Adipocyte (in vitro differentiated cells): ENCODE measurements at regions not wholly inside any gene's neighbourhood (a gene's known extent, or its start where the extent isn't known, plus 50 kb on each side); places are given as distances from the start of the nearest gene placed in this dataset.

Source experiments
- DNase-seq: peaks from one replicate; pipeline ENCODE4 v3.0.0-alpha.2; 2015; ENCODE audit warnings: low read depth
- H3K27me3 ChIP-seq: replicated peaks from 2 replicates; pipeline ENCODE4 v1.7.0; 2013; ENCODE audit warnings: mild to moderate bottlenecking, low read length, moderate library complexity; ENCODE audit not compliant: control insufficient read depth, insufficient read depth
- H3K36me3 ChIP-seq: 2 replicates; pipeline ENCODE4 v1.7.0; 2013; ENCODE audit warnings: low read length, mild to moderate bottlenecking, moderate library complexity; ENCODE audit not compliant: control insufficient read depth, insufficient read depth, severe bottlenecking
- H3K4me1 ChIP-seq: 2 replicates; pipeline ENCODE4 v1.7.0; 2013; ENCODE audit warnings: mild to moderate bottlenecking, low read length, moderate library complexity; ENCODE audit not compliant: control insufficient read depth, insufficient read depth
- H3K4me3 ChIP-seq: 2 replicates; pipeline ENCODE4 v1.7.0; 2013; ENCODE audit warnings: mild to moderate bottlenecking, low read length, moderate library complexity
- H3K9ac ChIP-seq: 2 replicates; pipeline ENCODE4 v1.7.0; 2013; ENCODE audit warnings: mild to moderate bottlenecking, low read length, moderate library complexity
- H3K9me3 ChIP-seq: 2 replicates; pipeline ENCODE4 v1.7.0; 2013; ENCODE audit warnings: mild to moderate bottlenecking, low read length, moderate library complexity; ENCODE audit not compliant: control insufficient read depth

DNA sequence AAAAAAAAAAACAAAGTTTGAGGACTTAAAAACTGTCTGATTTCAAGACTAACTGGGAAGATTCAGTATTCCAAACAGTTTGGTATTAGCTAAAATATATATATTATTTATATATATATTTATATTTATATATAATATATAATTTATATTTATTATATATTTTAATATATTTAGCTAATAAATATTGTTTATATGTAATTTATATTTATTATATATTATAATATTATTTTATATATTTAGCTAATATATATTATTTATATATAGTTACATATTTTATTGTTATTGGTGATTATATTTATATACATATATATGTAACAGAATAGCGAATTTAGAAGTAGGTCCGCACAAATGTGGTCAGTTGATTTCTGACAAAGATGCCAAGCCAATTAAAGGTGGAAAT, 480.2 kb upstream of the C1orf87 start:
- H3K27me3 ChIP-seq = no peaks in the 10 kb centered on the region

DNA sequence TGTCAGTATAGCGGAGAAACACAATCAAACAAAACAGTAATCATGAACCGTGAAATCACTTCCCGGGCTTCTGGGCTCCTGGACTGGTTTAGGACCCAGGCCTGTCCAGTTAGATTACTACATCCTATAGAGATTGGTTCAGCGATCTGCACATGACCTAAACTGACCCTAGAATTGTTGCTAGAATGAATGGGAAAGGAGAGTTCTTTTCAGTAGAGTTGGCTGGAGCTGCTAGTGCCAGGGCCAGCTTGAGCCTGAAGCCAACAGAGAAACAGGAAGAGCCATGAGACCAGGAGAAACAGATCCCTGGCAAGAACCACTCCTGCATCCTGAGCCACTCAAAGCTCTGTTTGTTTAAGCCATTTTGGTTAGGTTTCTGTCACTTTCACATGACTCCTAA, 474.3 kb upstream of the C1orf87 start:
- no peaks in the 10 kb centered on the region for H3K4me1 ChIP-seq
- no peak overlapping the region for H3K4me3 ChIP-seq
- H3K27me3 ChIP-seq = no peaks in the 10 kb centered on the region
- no peak overlapping the region for H3K9ac ChIP-seq
- H3K9me3 ChIP-seq = no peaks in the 10 kb centered on the region
- no peaks in the 10 kb centered on the region for H3K36me3 ChIP-seq
- no peak for DNase-seq

More for the DNA sequence above, 480.2 kb upstream of the C1orf87 start:
- DNase-seq = no peak
- Histone ChIP-seq H3K36me3 (no peaks in the 10 kb centered on the region), H3K9me3 (no peaks in the 10 kb centered on the region), H3K4me3 (no peak overlapping the region), H3K9ac (no peak overlapping the region), H3K4me1 (no peaks in the 10 kb centered on the region)

DNA sequence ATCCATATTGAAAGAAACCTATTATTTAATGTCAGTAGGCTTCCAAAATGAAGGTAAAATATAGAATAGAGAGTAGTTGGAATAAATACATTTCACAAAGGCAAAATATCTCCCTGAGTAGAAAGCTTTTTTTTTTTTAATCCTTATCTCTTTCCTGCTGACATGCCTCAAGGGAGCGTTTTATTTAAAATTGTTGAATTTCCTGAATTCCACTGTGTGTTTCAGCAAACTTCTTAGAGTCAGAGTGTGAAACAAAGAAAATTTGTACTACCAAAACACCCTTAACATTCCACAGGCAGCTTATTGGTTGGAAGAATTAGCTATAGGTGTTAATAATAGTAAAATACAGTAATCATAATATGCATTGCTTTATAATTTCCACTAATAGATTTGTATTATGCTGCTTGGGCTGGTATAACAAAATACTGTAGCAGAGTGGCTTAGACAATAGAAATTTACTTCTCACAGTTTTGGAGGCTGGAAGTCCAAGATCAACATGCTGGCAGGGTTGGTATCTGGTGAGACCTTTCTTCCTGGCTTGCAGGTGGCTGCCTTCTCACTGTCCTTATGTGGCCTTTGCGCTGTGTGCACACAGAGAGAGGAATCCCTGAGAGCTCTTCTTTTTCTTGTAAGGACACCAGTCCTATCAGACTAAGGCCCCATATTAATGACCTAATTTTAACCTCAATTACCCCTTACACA, 468.4 kb upstream of the C1orf87 start:
- H3K4me3 ChIP-seq = no peak overlapping the region
- H3K4me1 ChIP-seq = no peaks in the 10 kb centered on the region
- H3K27me3 ChIP-seq = no peaks in the 10 kb centered on the region
- H3K9ac ChIP-seq = no peak overlapping the region
- H3K9me3 ChIP-seq = peaks cover 15% of the 10 kb centered on the region
- no peaks in the 10 kb centered on the region for H3K36me3 ChIP-seq
- DNase-seq = no peak

DNA sequence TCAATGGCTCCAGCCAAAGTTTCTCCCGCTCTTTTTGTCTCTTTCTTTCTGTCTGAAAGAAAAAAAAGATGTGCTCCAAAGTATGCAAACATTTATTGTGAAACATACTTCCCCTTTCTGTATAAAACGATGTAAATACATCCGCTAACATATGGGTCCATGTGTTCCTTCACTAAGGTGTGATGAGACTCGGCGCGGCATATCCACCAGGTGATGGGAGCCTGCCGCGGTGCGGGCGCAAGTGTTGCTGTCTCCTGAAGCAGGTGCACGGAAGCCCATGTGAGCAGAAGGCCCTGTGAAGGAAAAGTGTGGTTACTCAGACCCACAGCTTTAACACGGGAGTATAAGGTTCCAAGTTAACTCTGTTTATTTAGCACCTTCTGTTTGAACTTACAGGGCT, 466.6 kb upstream of the C1orf87 start:
- no peak overlapping the region for H3K9ac ChIP-seq
- DNase-seq = no peak
- H3K9me3 ChIP-seq = peaks cover 15% of the 10 kb centered on the region
- no peaks in the 10 kb centered on the region for H3K4me1 ChIP-seq
- no peak overlapping the region for H3K4me3 ChIP-seq
- H3K27me3 ChIP-seq = no peaks in the 10 kb centered on the region
- no peaks in the 10 kb centered on the region for H3K36me3 ChIP-seq

DNA sequence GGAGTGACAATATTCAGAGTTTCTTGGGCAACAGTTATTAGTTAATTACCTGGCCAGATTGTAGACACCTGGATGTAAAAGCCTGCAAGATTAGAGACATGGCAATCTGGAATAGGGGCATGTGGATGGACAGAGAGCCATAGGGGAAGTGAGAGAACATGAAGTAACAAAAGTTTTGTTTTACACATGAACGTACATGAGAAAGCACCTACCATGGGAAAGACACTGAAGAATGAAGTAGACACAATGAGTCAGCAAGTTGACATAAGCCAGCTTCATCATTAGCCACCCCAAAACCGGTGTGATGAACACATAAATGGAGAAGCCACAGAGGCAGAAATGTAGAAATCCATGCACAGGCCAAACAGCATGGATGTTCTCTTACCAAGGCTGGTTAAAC, 462.1 kb upstream of the C1orf87 start:
- Histone ChIP-seq H3K36me3 (no peaks in the 10 kb centered on the region), H3K9ac (no peak overlapping the region), H3K27me3 (no peaks in the 10 kb centered on the region), H3K4me3 (no peak overlapping the region), H3K9me3 (peaks cover 15% of the 10 kb centered on the region), H3K4me1 (no peaks in the 10 kb centered on the region)
- DNase-seq = no peak

DNA sequence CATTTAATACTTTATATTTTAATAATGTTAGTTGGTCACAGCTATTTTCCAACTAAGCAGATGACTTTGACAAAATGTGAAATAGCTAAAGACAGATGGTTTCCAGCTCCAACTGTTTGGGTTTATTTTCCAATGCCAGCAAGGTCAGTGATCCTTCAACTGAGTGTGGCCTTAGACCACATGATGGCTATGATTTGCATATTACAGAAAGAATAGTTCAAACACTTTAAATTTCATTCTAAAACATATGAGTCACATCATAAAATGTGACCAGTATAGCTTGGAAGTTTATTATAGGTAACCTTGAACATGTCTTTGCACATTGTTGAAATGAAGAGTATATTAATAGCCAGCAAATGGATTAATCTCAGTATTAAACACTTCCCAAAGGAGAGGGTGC, 454.0 kb upstream of the C1orf87 start:
- Histone ChIP-seq H3K4me1 (no peaks in the 10 kb centered on the region), H3K9ac (no peak overlapping the region), H3K9me3 (no peaks in the 10 kb centered on the region), H3K36me3 (no peaks in the 10 kb centered on the region), H3K27me3 (no peaks in the 10 kb centered on the region), H3K4me3 (no peak overlapping the region)
- no peak for DNase-seq

DNA sequence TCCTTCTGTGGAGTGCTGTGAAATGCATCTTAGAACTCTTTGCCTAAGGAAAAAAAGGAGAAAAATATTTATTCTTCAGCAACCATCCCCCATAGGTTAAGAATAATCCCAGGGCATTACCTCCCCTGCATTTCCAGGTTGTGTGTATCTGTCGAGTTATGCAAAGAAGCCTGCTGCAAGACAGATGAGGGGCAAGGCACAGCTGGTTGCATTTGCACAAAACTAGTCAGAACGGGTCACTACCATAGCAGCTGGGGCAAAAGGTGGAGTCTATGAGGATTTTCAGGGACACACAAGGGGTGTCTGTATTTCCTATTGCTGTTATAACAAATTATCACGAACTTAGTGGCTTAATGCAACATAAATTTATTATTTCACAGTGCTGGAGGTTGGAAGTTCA, 443.4 kb upstream of the C1orf87 start:
- no peak for DNase-seq
- Histone ChIP-seq H3K9me3 (no peaks in the 10 kb centered on the region), H3K4me1 (no peaks in the 10 kb centered on the region), H3K27me3 (no peaks in the 10 kb centered on the region), H3K36me3 (no peaks in the 10 kb centered on the region), H3K9ac (no peak overlapping the region), H3K4me3 (no peak overlapping the region)

DNA sequence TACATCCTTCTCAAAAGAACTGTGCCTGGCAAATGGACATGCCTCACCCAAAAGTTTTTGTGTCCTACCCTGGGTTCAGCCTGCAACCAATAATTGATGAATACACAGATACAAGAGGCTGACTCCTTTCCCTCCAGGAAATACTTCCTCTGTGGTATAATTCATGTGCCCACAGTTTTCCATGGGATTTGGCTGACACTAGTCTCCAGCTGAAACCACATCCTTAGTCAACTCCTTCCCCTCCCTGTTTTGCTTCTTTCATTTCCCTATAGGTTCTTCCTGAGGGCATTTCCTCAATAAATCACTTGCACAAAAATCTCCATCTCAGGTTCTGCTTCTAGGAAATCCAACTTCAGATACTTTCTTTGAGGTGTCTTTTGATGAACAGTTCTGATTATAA, 436.6 kb upstream of the C1orf87 start:
- Histone ChIP-seq H3K27me3 (no peaks in the 10 kb centered on the region), H3K4me3 (no peak overlapping the region), H3K36me3 (no peaks in the 10 kb centered on the region), H3K9ac (no peak overlapping the region), H3K9me3 (no peaks in the 10 kb centered on the region), H3K4me1 (no peaks in the 10 kb centered on the region)
- no peak for DNase-seq

DNA sequence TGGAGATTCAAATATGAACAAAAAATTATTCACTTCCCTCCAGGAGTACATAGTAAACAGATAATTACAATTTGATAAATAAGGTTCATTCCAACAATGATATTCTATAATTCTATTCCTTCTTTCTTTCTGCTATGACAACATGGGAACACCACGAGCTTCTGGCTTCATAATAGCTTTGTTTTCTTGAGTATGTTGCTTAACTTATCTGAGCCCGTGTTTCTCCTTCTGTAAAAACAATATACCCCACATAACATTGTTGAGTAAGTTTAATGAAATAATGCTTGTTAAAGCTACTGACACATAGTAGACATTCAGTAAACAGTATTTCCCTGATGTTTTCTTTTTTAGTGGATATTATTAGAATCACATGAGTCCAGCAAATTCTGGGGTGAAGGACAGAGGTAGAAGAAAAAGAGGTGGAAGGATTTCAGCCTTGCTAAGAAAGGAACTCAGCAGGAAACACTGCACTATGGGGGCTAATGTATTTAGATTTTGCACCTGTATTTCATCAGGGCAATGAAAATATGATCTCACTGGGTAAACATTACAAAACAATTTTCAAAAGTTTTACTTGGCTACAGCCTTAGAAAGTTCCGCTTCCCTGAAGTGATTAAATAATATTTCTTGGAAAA, 430.8 kb upstream of the C1orf87 start:
- H3K36me3 ChIP-seq = no peaks in the 10 kb centered on the region
- H3K4me1 ChIP-seq = peaks cover 4% of the 10 kb centered on the region
- H3K9me3 ChIP-seq = peaks cover 5% of the 10 kb centered on the region
- H3K4me3 ChIP-seq = no peak overlapping the region
- DNase-seq = peak; percentile 49
- no peak overlapping the region for H3K9ac ChIP-seq
- H3K27me3 ChIP-seq = no peaks in the 10 kb centered on the region

DNA sequence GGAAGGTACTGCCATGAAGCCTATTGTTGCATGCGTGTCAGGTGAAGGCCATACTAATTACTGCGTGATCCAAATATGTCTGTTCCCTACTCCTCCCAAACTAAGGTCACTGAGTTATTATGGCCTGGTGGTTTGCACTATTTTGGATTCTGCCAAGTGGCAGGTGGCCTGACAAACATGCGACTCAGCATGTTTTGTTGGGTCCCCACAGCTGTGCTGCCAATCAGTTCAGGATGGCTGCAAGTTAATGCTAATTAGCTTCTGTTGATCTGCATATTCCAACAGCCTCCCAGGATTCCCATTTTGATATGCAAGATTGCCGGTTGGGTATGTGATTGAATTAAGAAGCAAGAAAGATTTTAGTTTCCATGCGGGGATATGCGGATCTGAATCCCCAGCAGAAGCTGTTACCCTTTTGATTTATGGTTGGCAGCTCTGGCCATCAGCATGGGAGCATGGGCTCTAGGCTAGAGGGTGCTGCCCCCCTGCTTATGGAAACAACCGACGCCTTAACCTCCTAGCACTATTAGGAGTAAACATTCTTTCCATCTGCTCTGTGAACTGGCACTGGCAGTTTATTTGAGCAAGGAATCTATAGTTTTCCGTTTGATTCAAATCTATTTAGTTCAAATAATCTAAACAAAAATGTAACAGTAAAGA, 429.8 kb upstream of the C1orf87 start:
- Histone ChIP-seq H3K9me3 (peaks cover 11% of the 10 kb centered on the region), H3K36me3 (no peaks in the 10 kb centered on the region)
- no peak for DNase-seq

DNA sequence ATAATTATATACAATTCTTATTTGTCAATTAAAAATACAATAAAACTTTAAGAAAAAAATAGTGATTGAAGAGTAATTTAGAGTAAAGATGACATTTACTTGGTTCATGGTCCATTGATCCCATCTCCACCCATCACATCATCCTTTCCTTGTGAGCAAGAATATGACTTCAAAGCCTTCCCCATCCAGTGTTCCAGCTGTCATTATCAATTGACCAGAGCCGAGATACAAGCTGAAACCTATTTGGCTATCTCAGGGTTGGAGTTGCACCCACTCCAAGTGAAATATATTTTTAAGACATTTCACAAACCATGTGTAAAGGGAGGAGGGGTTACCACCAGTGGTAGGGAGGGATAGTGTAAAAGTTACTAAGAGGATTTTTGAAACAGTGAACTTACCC, 428.9 kb upstream of the C1orf87 start:
- peaks cover 4% of the 10 kb centered on the region for H3K4me1 ChIP-seq
- no peaks in the 10 kb centered on the region for H3K27me3 ChIP-seq
- no peaks in the 10 kb centered on the region for H3K36me3 ChIP-seq
- no peak for DNase-seq
- no peak overlapping the region for H3K4me3 ChIP-seq
- no peak overlapping the region for H3K9ac ChIP-seq
- peaks cover 20% of the 10 kb centered on the region for H3K9me3 ChIP-seq

More for the DNA sequence above, 429.8 kb upstream of the C1orf87 start:
- Histone ChIP-seq H3K4me1 (peaks cover 4% of the 10 kb centered on the region), H3K27me3 (no peaks in the 10 kb centered on the region), H3K4me3 (no peak overlapping the region), H3K9ac (no peak overlapping the region)
